K562 (cell line): ENCODE measurements at regions not wholly inside any gene's neighbourhood (a gene's known extent, or its start where the extent isn't known, plus 50 kb on each side); places are given as distances from the start of the nearest gene placed in this dataset.

Experiments used
- AFF1 ChIP-seq, 2 experiments: fragments of 450-650 bp; IDR thresholded peaks; 2 replicates each; pipeline ENCODE4 v1.6.1; 2018; ENCODE audit warnings: mild to moderate bottlenecking in 2 of 2, low read depth in 1 of 2; ENCODE audit not compliant: partially characterized antibody in 2 of 2
- ARID2 ChIP-seq: fragments of 450-650 bp; IDR thresholded peaks from 2 replicates; pipeline ENCODE4 v1.6.1; 2017; ENCODE audit warnings: antibody characterized with exemption, mild to moderate bottlenecking
- CBFA2T3 ChIP-seq: fragments of 450-650 bp; IDR thresholded peaks from 2 replicates; pipeline ENCODE4 v1.6.1; 2017
- CHCHD3 ChIP-seq: fragments of 250-450 bp; sonication (Bioruptor Pico); IDR thresholded peaks from 2 replicates; pipeline ENCODE4 v2.1.2; 2022; ENCODE audit warnings: mild to moderate bottlenecking
- DDX20 ChIP-seq: fragments of 450-650 bp; IDR thresholded peaks from 2 replicates; pipeline ENCODE4 v1.6.1; 2016; ENCODE audit warnings: missing genetic modification characterization, low read depth, mild to moderate bottlenecking, missing compliant biosample characterization, moderate library complexity
- E2F1 ChIP-seq: sonication (generic); formaldehyde crosslinking; IDR thresholded peaks from 2 replicates; pipeline ENCODE4 v1.8.1; 2023; ENCODE audit warnings: mild to moderate bottlenecking, missing genetic modification reagents, moderate library complexity
- HDAC2 ChIP-seq: fragments of 450-650 bp; IDR thresholded peaks from 2 replicates; pipeline ENCODE4 v1.6.1; 2016; ENCODE audit warnings: mild to moderate bottlenecking
- HES1 ChIP-seq: fragments of 450-650 bp; IDR thresholded peaks from 2 replicates; pipeline ENCODE4 v1.6.1; 2016; ENCODE audit warnings: low read depth, mild to moderate bottlenecking, moderate library complexity
- MCM7 ChIP-seq, 2 experiments: fragments of 450-650 bp; IDR thresholded peaks; 2 replicates each; pipeline ENCODE4 v1.6.1; 2016 to 2018
- NFIC ChIP-seq: fragments of 450-650 bp; IDR thresholded peaks from 2 replicates; pipeline ENCODE4 v1.6.1; 2017; ENCODE audit warnings: mild to moderate bottlenecking, inconsistent platforms
- NFYB ChIP-seq: IDR thresholded peaks from 2 replicates; pipeline ENCODE4 v1.6.1; 2011; ENCODE audit warnings: mild to moderate bottlenecking, moderate library complexity; ENCODE audit not compliant: insufficient read length; ENCODE audit errors: extremely low read depth
- PTBP1 ChIP-seq: fragments of 200-400 bp; formaldehyde crosslinking; IDR thresholded peaks from 2 replicates; pipeline ENCODE4 v1.6.1; 2017; ENCODE audit warnings: low read depth, low read length
- RBM25 ChIP-seq: fragments of 200-400 bp; formaldehyde crosslinking; IDR thresholded peaks from 2 replicates; pipeline ENCODE4 v1.6.1; 2018; ENCODE audit warnings: low read length, low read depth, moderate library complexity; ENCODE audit not compliant: severe bottlenecking
- RNF2 ChIP-seq: sonication (generic); IDR thresholded peaks from 2 replicates; pipeline ENCODE4 v1.6.1; 2016
- STAT5A ChIP-seq: IDR thresholded peaks from 2 replicates; pipeline ENCODE4 v1.6.1; 2012; ENCODE audit warnings: low read length, inconsistent platforms, borderline replicate concordance
- TARDBP ChIP-seq: fragments of 450-650 bp; IDR thresholded peaks from 2 replicates; pipeline ENCODE4 v1.6.1; 2016
- TSC22D4 ChIP-seq: fragments of 450-650 bp; IDR thresholded peaks from 2 replicates; pipeline ENCODE4 v1.6.1; 2016; ENCODE audit warnings: missing genetic modification characterization, missing biosample characterization, control low read depth
- U2AF2 ChIP-seq: fragments of 200-400 bp; formaldehyde crosslinking; optimal IDR thresholded peaks from 2 replicates; pipeline ENCODE3; 2017; ENCODE audit warnings: low read depth, mild to moderate bottlenecking, low read length
- ZC3H8 ChIP-seq: fragments of 450-650 bp; IDR thresholded peaks from 2 replicates; pipeline ENCODE4 v1.6.1; 2017
- ZNF263 ChIP-seq: sonication (generic); formaldehyde crosslinking; IDR thresholded peaks from 2 replicates; pipeline ENCODE4 v1.8.0; 2022; ENCODE audit warnings: mild to moderate bottlenecking, missing genetic modification reagents, borderline replicate concordance
- ZNF384 ChIP-seq: IDR thresholded peaks from 2 replicates; pipeline ENCODE4 v1.6.1; 2012; ENCODE audit warnings: low read depth, low read length, improper control_type of control experiment
- ZNF512 ChIP-seq: IDR thresholded peaks from 2 replicates; pipeline ENCODE4 v1.6.1; 2016; ENCODE audit warnings: missing genetic modification characterization, missing compliant biosample characterization
- ZNF584 ChIP-seq: fragments of 200-800 bp; sonication (Bioruptor generic); IDR thresholded peaks from 2 replicates; pipeline ENCODE4 v1.6.1; 2016; ENCODE audit warnings: low read depth, mild to moderate bottlenecking, missing genetic modification characterization, missing compliant biosample characterization

- TF ChIP-seq AFF1 (IDR thresholded peaks at IDR 0.05; ENCODE audit: low read depth in 1 of 2, partially characterized antibody in 2 of 2) (peak in 1 of 2 experiments; percentile 25), HDAC2 (no peak), TARDBP (no peak), CBFA2T3 (peak; percentile 55), ZNF384 (no peak), ZNF512 (tag) (no peak), ARID2 (no peak), ZNF263 (CRISPR knock-in tag) (no peak), MCM7 (IDR thresholded peaks at IDR 0.05) (no peak), E2F1 (CRISPR knock-in tag) (no peak), STAT5A (no peak), RBM25 (no peak), U2AF2 (no peak), TSC22D4 (tag) (no peak), RNF2 (no peak), CHCHD3 (CRISPR knock-in tag) (no peak), ZC3H8 (no peak), ZNF584 (no peak), DDX20 (tag) (no peak), NFIC (0 out of 2 replicates have a peak, but pooled peaks have one; percentile 32), PTBP1 (no peak), HES1 (0 out of 2 replicates have a peak, but pooled peaks have one; percentile 47), NFYB (no peak)
Observed at GRCh38 chr2:230627806-230628724, 84.6 kb upstream of the CAB39 start (continued).
